HG03066 (cell line): ENCODE measurements at regions not wholly inside any gene's neighbourhood (a gene's known extent, or its start where the extent isn't known, plus 50 kb on each side); places are given as distances from the start of the nearest gene placed in this dataset.

Experiments used
- ATAC-seq: cut with Tn5 transposase; IDR thresholded peaks from one replicate; pipeline ENCODE4 v1.9.1; 2021; ENCODE audit warnings: low read depth; ENCODE audit not compliant: unreplicated experiment

DNA sequence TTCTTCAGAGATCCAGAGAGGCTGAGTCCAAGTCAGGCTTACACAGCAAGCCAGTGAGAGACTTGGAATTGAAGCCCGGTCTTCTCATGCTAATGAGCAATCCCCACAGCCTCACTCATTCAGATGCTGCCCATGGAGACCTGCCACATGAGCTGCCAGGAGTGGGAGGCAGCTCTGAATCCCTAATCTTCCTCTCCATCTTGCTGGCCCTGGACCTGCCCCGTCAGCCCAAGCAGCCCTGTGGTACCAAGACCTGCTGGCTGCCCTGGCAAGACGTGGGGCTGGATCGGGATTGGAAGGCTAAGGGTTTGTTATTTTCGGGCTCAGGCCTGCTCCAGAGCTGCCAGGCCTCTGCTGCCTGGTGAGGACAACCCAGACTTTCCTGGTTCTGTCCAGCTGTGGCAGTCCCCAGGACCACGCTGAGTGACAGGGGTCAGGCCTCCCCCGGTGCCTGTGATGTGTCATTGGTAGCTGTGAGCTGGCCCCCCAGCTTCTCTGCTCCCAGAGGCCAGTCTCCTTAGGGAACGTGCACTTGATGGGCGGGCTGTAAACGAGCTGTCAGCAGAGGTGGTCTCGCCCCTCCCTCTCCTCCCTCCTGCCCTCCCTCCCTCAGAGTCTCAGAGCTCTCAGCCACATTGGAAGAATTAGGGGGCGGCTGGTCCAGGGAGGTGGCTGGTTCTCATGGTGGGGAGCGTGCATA, 135.0 kb downstream of the FOXD2 start:
- ATAC-seq: no peak

GRCh38 chr1:47574451-47575165, 136.8 kb downstream of the FOXD2 start:
- no peak for ATAC-seq

DNA sequence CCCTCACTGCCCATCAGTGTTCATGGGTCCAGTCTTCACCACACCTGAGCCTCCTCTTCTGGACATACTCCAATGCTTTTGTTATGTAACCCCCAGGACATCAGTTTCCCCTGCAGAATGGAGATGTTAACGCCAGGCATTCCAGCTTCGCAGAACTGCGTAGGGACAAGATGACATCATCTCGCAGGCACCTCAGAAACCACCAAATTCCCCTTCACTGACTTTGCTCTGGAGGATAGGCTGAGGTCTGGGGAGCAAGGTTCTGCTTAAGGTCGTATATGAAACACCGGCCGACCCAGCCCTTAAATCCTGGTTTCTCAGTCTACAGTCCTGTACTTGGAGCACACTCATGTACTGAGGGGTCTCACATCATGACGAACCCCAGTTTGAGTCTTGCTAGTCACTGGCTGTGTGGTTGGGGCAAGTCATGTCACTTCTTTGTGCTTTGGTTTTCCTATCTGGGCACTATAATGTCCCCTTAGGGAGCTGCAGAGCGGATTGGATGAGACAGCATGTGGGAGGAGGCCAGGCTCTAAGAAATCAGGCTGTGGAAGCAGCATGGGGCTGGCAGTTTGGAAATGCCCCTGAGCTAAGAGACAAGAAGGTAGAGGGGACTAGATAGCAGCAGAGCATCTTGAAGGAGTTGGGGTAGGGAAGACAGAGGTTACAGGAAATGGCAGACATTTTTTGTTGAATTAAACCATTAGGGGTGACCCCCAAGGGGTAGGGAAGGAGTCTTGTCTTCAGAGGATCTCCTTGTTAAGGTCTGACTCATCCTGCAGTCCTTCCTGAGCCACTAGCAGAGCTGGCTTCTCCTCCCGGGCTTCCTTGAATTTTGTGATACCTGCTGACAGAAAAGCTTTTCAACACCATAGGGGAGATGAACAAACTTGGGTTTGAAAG, 138.3 kb downstream of the FOXD2 start:
- ATAC-seq: no peak

GRCh38 chr1:47576758-47577115, 138.9 kb downstream of the FOXD2 start:
- ATAC-seq: no peak

- no peak for ATAC-seq
Observed at GRCh38 chr1:47577303-47578025, 139.6 kb downstream of the FOXD2 start.

DNA sequence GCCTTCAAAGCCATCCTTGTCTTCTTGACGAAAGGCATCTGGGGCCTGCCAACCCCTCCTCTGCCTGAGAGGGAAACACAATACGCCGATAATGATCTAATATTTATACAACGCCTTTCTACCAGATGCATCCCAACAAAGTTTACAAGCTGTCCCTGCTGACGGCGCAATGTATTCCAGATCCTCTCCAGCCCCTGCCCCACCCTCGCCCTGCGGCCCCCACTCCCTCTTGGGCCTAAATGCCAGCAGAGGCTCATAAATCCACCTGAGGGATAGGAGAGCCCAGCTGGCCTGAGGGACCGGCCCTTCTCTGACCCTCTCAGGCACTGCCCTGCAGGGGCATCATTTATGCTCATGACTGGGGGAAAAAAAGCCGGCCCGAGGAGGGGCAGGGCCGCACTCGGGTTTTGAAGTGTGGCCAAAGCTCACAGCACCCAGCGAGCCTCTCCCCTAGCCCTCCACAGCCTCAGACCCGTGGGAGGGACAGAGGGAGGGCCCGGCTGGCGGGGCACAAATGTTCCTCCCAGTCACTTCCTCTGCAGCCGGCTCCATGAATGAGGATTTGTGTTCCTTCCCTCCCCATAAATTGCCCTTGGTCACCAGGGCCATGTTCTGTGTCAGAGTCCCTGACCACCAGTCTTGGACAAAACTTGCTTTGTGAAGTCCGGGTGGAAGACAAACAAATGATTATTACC, 140.3 kb downstream of the FOXD2 start:
- no peak for ATAC-seq

DNA sequence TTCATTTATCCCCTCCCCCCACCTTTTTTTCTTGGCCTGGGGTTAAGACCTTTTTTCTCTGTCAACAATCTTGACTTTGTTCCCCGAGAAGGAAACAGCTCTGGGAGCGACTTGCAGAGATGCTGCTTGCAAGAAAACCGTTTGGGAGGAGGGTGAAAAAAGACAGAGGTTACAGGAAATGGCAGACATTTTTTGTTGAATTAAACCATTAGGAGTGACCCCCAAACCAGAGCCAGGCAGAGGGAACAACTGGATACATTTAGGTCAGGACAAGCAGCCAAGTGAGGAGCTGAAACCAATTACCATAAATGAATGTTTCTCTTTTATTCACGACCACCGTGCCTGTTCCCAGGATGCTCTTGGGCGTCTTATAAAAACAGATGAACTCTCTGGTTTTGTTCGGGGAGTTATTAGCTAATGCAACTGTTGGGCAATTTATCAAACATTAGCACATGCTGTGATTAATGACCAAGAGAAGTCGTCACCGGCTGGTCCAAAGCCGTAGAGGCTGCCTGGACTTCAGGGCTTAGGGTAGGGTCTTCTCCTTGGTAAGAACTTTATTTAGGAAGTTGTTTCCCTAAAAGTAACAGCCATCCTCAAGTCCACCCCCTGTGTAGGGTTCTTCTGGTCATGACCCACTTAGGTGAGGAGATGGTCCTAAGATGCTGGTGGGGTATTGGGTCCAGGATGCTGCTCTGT, 141.0 kb downstream of the FOXD2 start:
- ATAC-seq: no peak

GRCh38 chr1:47579809-47580208, 142.0 kb downstream of the FOXD2 start:
- no peak for ATAC-seq

GRCh38 chr1:47580451-47580995, 142.7 kb downstream of the FOXD2 start:
- no peak for ATAC-seq

DNA sequence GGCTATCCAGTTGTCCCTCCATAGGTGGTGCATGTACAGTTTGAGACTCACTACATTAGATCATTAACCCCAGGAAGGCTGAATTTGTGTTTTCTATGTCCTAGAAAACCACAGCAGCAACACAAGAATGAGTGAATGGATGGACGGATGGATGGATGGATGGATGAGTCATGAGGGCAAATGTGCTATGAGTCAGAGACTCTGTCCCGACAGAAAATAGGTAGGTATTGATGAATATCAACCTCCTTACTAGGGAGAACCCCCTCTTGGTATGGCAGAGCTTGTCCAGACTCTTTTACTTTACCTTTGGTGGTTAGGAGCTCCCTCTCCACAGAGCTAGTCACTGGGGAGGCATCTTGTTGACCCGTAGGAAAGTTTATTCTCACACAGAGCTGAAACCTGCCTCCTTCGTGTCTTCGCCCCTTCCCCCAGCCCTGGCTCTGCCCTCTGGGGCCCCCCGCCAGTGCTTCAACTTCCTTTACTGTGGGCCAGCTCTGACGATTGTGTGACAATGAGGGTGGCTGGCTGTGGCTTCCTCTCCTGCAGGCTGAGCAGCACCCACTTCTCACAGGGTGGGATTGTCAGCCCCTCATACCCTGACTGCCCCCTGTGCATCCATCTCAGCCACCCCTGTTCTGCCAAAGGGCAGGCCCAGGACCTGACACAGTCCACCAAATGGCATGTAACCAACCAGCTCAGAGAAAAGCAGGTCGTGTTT, 145.2 kb downstream of the FOXD2 start:
- no peak for ATAC-seq

DNA sequence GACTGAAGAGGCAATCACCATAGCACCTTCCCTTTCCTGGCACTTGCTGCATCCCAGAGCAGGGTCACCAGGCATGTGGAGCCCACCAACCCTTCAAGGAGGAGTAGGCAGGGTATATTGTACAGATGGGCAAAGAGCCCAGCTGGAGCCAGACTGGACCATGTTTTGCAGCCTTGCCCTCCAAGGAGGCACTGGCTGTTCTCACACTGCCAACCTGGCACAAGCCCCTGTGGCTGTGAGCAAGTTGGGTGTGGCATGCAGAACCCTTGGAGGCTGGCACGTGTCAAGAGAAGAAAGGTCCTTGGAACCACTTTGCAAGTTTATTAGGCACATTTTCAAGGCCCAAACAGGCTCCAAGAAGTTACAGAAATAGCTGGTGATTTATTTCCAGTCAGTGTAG, 146.4 kb downstream of the FOXD2 start:
- no peak for ATAC-seq

GRCh38 chr1:47585141-47585902, 147.5 kb downstream of the FOXD2 start:
- ATAC-seq: no peak

DNA sequence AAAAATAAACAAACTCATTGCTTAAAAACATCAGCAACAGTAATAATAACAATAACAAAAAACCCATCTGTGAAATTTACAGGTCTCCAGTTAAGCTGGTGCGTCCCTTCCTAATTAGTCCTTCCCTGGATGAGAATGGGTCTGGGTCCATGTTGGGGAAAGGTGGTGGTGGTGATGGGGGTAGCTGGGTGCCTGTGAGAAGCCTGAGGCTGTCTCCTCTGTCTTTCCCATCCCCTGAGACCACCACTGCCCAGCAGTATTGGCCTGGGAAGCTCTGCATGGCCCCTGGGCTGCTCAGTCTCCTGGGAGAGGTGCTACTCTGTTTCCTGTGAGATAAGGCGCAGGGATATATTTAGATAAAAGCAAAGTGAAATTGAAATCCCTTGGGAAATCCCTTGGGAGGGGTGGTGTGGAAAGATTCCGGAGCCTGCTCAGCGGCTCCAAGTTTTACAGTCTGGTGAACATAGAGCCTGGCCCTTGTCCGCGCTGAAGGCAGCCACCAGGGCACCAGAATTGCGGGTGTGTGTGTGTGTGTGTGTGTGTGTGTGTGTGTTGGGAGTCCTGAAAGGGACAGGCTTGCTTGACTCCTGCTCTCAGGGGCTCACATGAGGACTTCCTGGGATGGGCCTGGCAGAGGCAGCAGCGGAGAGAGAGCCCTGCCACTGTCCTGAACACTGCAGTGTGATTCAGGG, 150.2 kb downstream of the FOXD2 start:
- ATAC-seq: no peak

GRCh38 chr1:47590523-47591225, 152.8 kb downstream of the FOXD2 start:
- ATAC-seq: no peak

- no peak for ATAC-seq
Observed at GRCh38 chr1:47591801-47592200, 154.0 kb downstream of the FOXD2 start.

DNA sequence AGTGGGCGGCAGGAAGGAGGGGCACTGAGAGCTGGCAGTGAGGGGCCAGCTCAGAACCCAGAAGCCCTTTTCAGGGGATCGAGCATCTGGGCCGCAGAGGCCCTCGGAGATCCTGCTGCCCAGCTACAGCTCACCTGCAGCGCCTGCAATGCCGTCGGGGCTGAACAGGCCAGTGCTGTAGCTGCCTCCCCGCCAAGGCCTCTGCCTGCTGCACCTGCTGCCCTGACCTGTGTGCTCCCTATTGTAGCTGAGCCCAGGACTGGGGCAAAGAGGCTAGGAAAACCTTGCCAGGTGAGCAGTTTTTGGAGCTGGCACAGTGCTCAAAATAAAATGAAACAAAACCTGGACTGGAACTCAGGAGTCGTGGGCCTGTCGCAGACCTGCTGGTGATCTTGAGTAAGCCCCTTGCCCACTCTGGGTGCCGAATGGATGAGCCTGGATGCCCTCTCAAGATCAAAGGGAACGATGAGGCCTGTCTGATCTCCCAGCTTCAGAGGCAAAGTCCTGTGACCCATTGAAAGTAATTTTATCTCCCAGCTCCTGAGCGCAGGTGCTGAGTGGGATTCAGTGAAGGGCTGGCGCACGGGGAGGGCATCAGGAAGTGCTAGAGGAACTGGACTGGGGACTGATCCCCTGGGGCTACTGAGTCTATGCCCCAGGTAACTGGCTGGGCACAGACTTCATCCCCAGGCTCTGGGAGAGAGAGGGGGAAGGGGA, 154.6 kb downstream of the FOXD2 start:
- no peak for ATAC-seq
